ENCODE measurements at regions not wholly inside any gene's neighbourhood (a gene's known extent, or its start where the extent isn't known, plus 50 kb on each side); places are given as distances from the start of the nearest gene placed in this dataset.

DNA sequence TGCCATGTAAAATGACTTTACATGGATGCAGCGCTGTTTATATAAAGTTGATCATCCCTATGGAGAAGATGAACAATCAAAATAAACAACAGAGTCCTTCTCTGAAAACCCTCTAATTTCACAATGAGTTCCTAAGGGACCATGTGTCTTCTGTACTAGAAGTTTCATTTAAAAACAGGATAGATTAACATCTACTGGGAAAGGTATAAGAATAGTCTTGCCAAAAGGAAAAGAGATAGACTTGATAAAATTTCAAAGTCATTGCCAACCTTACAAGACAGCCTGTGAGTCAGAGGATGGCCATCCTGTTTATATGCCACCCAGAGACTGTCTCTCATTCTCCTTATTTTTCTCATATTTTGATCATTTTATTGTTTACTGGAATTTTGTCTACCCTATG is 367.1 kb upstream of the PDE4D start:
- DNase-seq (ENCODE audit: low read depth in 2 of 2): no peak

DNA sequence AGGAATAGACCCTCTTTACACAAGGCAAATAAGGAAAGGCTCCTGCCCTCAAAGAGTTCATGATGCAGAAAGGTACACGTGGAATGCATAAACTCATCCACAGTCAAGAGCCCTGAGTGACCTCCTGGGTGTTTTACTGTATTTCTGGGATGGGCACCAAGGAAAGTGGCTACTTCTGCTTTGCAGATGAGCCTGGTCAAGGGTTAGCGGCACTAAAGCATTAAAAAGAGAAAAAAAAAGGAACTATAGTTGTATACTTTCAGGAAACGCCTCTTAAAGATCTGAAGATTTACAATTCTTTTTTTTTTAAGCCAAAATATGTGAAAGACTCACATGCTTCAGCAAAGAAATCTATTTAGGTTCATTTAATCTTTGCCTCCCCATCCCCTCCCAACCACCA is 366.2 kb upstream of the PDE4D start:
- no peak for DNase-seq (ENCODE audit: low read depth in 2 of 2)

DNA sequence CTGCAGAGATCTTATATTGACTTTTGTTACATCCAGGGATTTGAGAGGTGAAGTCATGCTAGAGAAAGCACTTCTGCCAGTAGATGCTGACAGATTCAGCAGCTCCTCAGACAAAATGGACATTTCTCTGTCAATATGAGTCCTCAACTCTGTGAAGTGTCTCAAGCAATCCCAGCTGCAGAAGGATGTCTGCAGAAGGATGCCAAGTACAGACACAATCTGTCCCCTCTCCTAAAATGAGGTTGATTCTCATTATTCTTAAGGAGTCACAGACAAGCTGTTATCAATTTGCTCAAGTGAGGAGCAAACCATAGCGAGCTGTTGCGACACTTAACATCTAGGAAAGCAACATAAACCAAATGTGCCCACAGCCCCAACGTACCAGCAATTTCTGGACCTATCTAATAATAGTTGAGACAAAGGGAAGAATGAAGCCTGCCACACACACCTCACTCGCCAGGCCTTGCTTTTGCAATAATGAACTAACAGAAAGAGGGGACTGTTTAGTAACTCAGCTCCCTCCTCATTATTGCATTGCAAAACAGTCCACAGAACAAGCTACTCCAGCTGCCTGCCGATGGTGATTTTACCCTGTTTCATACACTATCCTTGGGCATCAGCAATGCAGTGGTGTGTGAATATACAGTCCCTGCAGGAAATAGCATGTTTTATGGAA is 364.2 kb upstream of the PDE4D start:
- DNase-seq (ENCODE audit: low read depth in 2 of 2): no peak

DNA sequence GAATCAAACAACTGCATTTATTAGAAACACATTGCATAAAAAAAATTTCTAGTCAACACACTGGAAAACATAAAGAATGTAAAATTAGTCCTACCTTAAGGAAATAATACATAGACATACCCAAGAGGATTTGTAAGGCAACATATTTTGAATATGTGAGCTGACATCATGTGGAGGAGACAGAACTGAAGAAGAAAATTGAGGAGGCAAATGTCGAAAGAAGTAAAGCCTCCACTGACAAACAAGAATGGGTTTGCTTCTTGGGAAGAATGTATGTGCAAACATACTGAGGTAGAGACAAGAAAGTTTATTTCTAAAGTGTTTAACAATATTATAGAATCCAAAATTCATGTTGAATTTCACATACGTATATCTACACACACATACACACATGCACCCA is 363.0 kb upstream of the PDE4D start:
- DNase-seq (ENCODE audit: low read depth in 2 of 2): no peak

DNA sequence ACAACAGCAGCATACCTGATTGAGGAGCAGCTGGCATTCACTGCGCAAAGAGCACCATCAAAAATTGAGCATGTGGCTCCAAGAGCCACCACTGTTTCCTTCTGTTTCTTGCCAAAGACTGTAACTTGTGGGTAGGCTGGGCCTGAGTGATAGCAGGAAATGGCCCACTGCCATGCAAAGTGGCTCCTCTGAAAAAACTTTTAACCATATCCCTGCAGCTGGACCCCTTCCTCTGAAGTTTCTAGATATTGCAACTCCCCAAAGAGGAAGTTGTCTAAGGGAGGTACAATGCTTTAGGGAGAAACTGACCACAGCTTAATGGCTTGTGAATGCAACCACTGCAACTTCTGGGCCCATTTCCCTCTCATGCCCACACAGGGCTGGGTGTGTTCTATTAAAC is 355.4 kb upstream of the PDE4D start:
- no peak for DNase-seq (ENCODE audit: low read depth in 2 of 2)

DNA sequence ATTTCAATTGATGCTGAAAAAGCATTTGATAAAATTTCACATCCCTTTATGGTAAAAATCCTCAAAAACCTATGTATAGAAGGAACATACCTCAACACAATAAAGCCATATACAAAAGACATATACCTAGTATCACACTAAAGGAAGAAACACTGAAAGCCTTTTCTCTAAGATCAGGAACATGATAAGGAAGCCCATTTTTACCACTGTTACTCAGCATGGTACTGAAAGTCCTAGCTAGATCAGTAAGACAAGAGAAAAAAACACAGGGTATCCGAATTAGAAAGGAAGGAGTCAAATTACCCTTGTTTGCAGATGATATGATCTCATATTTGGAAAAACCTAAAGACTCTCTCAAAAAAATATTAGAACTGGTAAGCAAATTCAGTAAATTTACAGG is 350.2 kb upstream of the PDE4D start:
- no peak for DNase-seq (ENCODE audit: low read depth in 2 of 2)

DNA sequence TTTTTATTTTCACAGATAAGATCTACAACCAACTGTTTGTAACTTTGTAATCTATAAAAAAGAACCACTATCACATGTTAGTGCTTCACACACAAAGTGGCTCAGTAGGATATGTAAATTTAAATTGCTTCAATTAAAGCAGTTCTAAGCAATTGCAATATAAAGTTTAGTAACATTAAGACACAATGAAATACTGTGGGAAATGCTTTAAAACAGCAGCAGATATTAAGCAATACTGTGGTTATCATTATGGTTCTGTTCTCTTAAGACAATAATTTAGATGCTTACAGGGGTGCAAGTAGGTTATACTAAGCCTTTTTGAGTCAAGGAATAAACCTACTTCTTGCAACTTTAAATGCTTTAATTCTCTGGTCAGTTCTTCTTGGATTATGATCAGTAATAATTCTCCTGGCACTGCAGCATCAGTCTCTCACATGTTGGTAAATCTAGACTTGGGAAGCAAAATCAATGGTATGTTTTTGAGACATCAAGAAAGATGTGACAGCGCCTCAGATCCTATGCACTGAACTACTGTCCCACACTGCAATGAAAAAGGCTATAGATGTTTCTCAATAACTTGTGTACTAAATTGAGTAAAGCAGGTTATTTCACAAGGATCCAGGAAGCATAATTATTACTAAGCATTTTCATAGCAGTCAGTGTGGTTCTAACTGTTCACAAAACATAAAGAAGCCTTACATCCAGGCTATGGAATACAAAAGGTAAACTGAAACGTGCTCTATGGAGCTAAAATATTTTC is 338.7 kb upstream of the PDE4D start:
- DNase-seq (ENCODE audit: low read depth in 2 of 2): no peak

DNA sequence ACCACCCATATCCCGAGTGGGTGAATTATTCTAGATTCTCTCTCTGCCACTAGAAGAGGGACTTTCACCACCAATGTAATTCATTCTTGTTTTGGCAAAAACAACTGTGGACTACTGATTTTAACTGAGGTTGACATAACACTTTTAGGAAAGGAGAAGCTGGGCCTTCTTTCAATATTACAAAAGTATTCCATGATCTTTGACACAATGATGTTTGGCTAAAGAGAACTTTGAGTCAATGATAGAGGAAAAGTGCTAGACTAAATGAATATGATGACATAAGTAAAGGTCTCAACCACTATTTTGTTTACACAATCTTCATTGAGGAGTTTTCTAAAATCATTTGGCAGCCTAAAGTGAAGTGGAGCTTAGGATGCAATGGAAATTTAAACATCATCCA is 336.9 kb upstream of the PDE4D start:
- DNase-seq (ENCODE audit: low read depth in 2 of 2): no peak

DNA sequence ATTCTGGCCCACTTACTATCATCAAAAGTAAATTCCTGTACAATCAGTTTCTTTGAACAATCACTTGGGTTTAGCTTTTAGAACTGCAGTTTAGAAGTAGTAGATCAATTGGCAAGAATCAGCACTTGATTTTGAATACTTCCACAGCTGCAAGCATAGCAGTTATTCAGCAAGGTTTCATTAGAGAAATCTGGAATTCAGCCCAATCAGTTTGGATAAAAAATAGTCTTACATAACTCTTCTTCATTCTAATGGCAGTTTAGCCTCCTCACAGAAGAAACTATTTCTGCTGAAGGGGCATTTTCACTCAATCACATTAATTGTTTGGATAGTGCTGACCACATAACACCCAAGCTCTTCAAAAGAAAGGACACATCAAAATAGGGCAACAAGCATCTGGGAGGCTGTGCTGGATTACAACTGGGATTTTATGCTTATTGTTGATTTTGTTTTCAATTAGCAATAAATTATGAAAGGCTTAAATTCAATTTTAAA is 336.2 kb upstream of the PDE4D start:
- DNase-seq (ENCODE audit: low read depth in 2 of 2): no peak

DNA sequence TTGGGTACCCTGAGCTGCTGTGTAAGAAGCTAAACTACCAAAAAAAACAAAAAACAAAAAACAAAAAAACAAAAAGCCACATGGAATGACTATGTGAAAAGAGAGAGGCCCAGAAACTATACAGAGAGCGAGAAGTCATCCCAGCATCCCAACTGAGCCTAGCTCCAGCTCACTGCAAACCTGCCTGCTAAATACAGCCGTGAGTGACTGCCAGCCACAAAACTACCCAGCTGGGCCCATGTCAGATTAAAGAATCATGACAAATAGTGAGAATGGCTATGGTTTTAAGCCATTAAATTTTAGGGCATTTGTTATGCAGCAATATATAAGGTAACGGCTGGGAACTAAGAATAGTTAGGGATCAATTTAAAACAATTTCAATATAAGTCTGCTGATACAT is 335.1 kb upstream of the PDE4D start:
- DNase-seq (ENCODE audit: low read depth in 2 of 2): no peak

DNA sequence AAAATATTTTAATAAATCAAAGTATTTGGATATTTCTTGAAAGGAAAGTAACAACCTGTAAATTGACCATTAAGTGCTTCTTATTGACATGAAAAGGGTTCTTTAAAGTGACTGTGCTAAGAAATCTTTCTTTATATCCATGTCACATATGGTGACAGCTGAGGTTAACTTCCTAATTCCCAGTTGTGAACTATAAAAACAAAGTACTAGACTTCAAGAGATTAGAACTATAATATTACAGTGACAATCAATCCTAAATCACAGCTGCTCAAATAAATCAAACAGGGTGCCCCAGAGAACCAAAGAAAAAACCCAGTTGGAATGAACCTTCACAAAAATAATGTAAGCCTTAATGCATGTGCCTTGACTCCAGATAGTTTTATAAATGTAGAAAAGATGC is 332.6 kb upstream of the PDE4D start:
- DNase-seq (ENCODE audit: low read depth in 2 of 2): no peak

DNA sequence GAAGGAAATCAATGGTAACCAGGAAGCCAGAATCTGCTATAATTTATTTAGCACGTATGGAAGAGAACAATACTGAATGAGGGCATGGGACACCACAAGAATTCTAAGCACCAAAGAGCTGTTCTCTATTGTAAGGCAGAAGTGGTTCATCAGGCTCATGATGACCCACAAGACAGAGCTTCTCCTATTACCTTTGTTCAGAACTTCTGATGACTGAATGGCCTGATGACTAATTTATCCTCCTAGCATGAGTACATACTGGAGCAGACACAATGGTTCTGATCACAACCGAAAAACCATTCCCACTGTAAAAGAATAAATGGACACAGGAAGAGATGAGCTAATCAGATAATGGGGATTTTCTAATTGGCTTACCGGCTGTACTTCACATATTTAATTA is 329.8 kb upstream of the PDE4D start:
- DNase-seq (ENCODE audit: low read depth in 2 of 2): no peak

DNA sequence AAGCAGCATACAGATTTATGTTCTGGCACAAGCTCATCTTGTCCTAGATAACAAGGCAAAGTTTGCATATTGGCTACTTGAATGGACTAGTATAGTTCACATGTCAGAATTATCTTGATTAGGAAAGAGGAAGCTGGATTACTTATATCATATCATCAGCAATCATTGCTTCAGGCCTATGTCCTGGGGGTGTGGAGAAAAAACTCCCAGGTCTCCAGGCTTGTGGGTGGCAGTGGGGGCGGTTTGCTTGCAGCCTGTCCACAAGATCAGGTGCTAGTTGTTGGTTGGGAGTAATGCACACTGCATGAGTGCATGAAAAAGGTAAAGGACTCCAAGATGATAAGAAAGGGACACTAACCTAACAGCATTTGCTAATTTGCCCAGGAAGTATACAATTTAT is 326.4 kb upstream of the PDE4D start:
- no peak for DNase-seq (ENCODE audit: low read depth in 2 of 2)

DNA sequence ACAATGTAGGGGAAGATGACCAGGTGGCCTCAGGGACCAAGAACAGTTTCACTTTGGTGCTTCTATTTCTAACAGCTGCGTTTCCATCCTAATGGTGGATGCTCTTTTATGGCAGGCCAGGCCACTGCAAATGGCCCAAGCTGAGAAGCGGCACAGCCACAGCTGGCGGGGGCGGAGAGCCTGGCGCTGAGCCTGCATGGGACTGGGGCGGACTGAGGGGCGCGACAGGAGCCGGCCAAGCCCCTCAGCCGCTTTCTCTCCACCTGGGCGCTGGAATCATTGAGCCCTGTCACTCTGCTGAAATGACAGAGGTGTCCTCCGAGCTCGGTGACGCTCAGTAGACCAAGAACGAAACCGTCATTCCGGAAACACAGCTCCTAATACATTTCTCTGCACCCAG is 317.3 kb upstream of the PDE4D start:
- DNase-seq (ENCODE audit: low read depth in 2 of 2): no peak

DNA sequence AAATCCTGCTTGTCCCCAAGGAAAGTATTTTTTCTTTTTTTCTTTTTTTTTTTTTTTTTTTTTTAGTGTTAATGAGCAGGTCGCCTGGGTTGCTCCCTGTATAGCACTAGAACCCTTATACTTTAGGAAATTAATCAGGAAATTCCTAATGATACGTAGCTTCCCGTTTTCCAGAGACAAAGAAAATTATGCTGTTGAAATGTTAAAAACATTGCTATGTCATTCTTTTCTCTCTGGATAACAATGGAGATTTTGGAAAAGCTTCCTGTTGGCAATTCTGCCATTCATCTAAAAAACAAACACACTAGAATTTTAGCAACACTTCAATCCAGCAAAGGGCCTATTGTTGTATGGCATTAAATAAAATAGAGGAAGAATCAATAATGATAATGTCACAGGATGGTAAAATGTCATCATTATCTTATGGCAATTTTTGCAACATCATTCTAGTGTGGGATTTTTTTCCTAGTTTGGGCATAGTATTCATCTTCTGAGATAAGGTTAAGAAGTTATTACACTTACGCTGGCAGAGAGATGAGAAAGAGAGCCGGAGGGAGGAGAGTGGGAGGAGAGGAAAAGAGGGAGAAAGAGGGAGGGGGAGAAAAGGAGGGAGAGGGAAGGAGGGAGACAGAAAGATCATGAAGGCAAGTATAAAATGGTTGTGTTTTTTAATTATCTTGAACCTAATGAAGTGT is 315.8 kb upstream of the PDE4D start:
- DNase-seq (ENCODE audit: low read depth in 2 of 2): no peak

DNA sequence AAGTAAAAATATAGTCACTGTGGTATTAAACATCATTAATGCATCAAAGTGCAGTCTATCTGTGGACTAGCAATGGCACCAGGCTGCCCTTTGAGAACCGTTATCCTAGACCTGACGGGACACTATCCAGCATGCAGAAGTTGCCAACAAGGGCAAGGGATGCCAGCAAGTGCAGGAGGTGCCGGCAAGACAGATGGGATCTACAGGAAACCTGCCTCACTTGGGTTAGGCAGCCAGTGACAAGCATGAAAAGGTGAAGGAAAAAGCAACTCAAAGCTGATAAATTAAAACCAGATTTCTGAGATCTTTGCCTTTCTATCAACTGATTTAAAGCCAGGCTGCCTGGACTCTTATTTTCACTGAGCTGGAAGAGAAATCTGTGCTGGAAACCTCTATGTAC is 315.2 kb upstream of the PDE4D start:
- DNase-seq (ENCODE audit: low read depth in 2 of 2): no peak

DNA sequence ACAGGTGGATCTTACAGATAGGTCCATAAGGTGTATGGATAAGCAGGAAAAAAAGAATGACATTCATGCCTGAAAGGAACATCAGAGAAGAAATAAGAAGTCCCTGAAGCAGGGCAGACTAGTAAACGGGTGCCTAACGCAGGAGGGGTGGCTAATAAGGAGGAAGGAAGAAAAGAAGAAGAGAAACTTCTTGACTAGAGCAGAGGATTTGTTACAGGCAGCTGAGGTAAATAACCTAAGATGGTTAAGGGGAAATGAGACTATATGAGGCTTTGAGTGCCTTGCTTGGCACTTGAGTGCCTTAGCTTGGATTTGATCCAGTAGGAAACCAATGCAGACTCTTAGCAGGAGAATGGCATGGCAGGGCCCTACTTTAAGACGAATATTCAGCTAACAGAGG is 313.5 kb upstream of the PDE4D start:
- no peak for DNase-seq (ENCODE audit: low read depth in 2 of 2)

DNA sequence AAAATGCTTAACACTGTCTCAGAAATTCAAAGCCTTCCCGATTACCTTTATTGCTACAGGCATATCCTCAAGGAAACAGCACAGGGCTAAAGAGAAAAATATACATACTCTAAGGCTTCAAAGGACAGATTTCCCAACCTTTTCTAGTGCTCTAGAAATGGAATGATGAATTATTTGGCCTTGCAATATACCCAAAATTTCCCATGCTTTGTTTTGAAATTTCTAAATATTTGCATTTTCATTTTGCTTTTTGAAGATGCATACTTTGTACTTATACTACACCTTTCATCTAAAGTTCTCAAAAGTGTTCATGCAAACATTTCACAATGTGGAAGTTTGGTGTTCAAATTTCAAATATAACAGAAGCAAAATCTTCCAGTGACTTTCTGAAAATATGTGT is 312.7 kb upstream of the PDE4D start:
- no peak for DNase-seq (ENCODE audit: low read depth in 2 of 2)

DNA sequence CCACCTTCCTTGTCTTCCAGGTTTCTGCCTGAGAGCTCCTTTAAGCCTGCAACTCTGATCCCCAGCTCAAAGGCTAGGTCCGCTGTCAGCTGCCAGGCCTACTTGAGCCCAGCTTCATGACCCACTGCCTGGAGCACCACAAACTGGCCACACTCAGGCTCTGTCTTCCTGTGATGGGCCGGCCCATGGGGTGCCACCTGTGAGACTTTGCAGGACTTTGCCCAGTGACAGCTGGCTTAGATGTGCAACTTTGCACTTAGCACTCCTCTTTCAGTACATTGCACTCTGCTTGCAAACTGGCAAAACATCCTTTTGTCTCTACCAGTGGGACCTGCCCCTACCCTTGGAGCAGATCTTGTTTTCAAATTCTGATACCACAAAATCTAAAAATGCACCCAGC is 311.5 kb upstream of the PDE4D start:
- DNase-seq (ENCODE audit: low read depth in 2 of 2): no peak

DNA sequence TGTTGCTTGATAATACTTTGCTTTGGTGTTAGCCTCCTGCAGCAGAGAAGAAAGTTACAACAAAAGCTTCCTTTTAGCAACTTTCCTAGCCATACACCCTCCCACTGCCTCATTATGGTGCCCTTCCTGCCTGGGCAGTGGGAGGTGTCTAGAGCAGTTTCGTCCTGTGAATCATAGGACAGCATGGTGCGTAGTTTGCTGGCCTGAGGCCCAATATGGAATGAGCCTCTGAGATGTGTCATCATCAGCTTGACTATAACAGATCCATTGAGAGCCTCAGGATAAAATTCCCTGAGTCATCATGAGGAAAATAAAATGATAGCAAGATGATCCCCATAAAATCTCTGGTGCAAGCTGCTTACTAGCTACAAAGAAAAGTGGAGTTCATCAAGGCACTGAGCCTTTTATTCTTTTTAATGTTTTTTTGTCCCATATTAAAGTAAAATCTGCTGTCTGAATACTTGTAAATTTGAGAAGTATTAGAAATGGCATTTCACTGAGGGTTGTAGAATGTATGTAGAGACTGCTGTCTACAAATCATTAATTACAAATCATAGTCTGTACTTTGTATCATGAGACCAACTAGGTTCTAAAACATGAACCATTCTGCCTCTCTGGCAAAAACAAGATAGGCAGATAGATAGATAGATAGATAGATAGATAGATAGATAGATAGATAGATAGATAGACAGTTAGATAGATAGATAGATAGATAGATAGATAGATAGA is 303.0 kb upstream of the PDE4D start:
- DNase-seq (ENCODE audit: low read depth in 2 of 2): peak; percentile 93 to 94

DNA sequence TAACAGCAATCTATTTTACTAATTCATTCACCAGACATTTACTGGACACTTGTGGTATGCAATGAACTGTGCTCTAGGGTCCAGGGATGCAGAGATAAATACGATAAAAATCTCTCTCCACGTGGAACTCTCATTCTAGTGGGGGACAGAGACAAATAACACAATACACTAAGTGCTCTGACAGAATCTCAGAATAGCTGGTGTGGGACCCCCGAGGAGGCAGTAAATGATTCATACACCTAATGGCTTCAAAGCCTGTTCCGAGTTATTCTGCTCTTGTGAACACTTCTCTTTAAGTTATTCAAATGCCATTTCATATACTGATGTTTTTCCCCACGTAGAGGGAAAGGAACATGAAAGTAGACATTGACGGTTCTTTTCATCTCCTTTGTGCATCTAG is 302.0 kb upstream of the PDE4D start:
- no peak for DNase-seq (ENCODE audit: low read depth in 2 of 2)

DNA sequence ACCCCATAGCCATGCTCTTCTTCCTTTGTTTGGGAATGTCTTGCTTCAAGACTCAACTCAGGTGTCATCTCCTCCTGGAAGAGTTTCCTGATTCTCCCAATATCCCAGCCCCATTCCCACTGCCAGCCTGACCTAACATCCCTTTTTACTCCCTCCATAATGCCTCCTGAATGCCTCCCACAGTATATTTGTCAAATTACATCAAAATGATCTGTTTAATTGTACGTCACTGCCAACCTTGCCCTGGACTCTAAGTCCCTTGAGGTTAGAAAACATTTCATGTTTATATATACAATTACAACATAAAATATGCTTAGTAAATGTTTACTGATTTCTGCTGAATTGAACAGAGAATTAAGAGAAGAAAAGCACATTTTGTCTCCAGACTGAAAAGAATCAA is 301.6 kb upstream of the PDE4D start:
- no peak for DNase-seq (ENCODE audit: low read depth in 2 of 2)

Measured in fibroblast of skin of left biceps (primary cell).